ENCODE measurements at regions not wholly inside any gene's neighbourhood (a gene's known extent, or its start where the extent isn't known, plus 50 kb on each side); places are given as distances from the start of the nearest gene placed in this dataset.

GRCh38 chr10:14385596-14386593 is 55.2 kb upstream of the FRMD4A start:
- FAIRE-seq: no peak
- no peak overlapping the region for H3K27ac ChIP-seq (ENCODE audit: low read depth, low read length)

More at GRCh38 chr10:14385596-14386593, 55.2 kb upstream of the FRMD4A start:
- Histone ChIP-seq H2BK120ac (replicated peaks; ENCODE audit: low read depth, low read length) (no peak overlapping the region), H2BK12ac (ENCODE audit: low read depth, low read length) (no peak overlapping the region), H3K9me3 (ENCODE audit: insufficient read depth in 2 of 2, low read depth in 1 of 2, low read length in 1 of 2) (no peaks in the 10 kb centered on the region), H3K79me1 (ENCODE audit: low read depth, low read length) (no peaks in the 10 kb centered on the region), H3K14ac (ENCODE audit: insufficient read length) (no peak overlapping the region), H3K9ac (replicated peaks in 1 of 4; ENCODE audit: extremely low read depth in 1 of 4, low read depth in 3 of 4, low read length in 3 of 4) (no peak overlapping the region), H4K91ac (replicated peaks; ENCODE audit: insufficient read length, low read length) (no peak overlapping the region), H3K4me2 (ENCODE audit: insufficient read depth in 1 of 2, low read depth in 2 of 2, low read length in 2 of 2) (no peak overlapping the region), H4K8ac (ENCODE audit: extremely low read depth, insufficient read depth, low read length) (no peak overlapping the region), H3K4me1 (replicated peaks in 1 of 4; ENCODE audit: control insufficient read depth in 3 of 4, insufficient read depth in 4 of 4, low read length in 3 of 4) (no peaks in the 10 kb centered on the region), H3K18ac (ENCODE audit: extremely low read depth, low read length) (no peak overlapping the region), H3K79me2 (ENCODE audit: control insufficient read depth in 1 of 2, insufficient read depth in 2 of 2, low read length in 2 of 2) (no peaks in the 10 kb centered on the region), H2AFZ (ENCODE audit: low read length) (0 out of 2 replicates have a peak overlapping the region, but pooled peaks have one; percentile 58), H2BK5ac (ENCODE audit: low read depth, low read length) (no peak overlapping the region), H3K4ac (replicated peaks; ENCODE audit: insufficient read length, low read depth, low read length) (no peak overlapping the region), H3K23me2 (ENCODE audit: low read depth, low read length) (no peaks in the 10 kb centered on the region; the same call in 1 of the 2 replicates), H2AK5ac (ENCODE audit: low read depth, low read length) (no peak overlapping the region), H4K5ac (ENCODE audit: insufficient read length, low read depth, low read length) (no peak overlapping the region), H4K20me1 (replicated peaks in 1 of 2; ENCODE audit: control insufficient read depth in 1 of 2, insufficient read depth in 2 of 2, low read length in 2 of 2) (no peaks in the 10 kb centered on the region), H3K27me3 (replicated peaks in 1 of 4; ENCODE audit: control insufficient read depth in 3 of 4, extremely low read depth in 1 of 4, insufficient read depth in 3 of 4, low read length in 3 of 4) (no peaks in the 10 kb centered on the region), H2BK15ac (ENCODE audit: low read length) (no peak overlapping the region), H2BK20ac (ENCODE audit: low read length) (no peak overlapping the region), H3K36me3 (ENCODE audit: control insufficient read depth in 2 of 4, insufficient read depth in 4 of 4, low read length in 3 of 4) (no peaks in the 10 kb centered on the region), H3K56ac (replicated peaks; ENCODE audit: insufficient read length, low read depth, low read length) (no peak overlapping the region), H3K23ac (ENCODE audit: insufficient read length) (no peak overlapping the region), H3K4me3 (ENCODE audit: extremely low read depth in 1 of 4, insufficient read depth in 2 of 4, low read depth in 3 of 4, low read length in 4 of 4) (no peak overlapping the region)
- 77% methylated on average over 13 of the region's 13 CpGs; no CpG with 5 or more reads in 1 of the 2 experiments for WGBS, 2 experiments (ENCODE audit: extremely low coverage in 1 of 2, insufficient coverage in 1 of 2, insufficient read length in 1 of 2, insufficient replicate concordance in 2 of 2, low coverage in 1 of 2, low lambda C conversion rate in 2 of 2, missing lambda C conversion rate in 1 of 2)
- CTCF ChIA-PET (ENCODE audit: partially characterized antibody): interaction anchor here (0.8 to 1.8 kb wide), 6 partner anchors 9 to 46 kb away, joined by 3 to 8 read pairs (median 3); no protein-coding TSS in a partner anchor
- POLR2A ChIA-PET (ENCODE audit: partially characterized antibody): no interaction called here
- peak in 1 of 2 experiments; percentile 13 for DNase-seq (ENCODE audit: low read depth in 1 of 2, low spot score in 2 of 2)
- no peak for TF ChIP-seq SIX5 (IDR thresholded peaks at IDR 0.05; ENCODE audit: low read depth, low read length)
- TF ChIP-seq SAP30 (IDR thresholded peaks at IDR 0.05; ENCODE audit: insufficient read depth, insufficient replicate concordance, low read length): no peak
- TF ChIP-seq SP2 (IDR thresholded peaks at IDR 0.05; ENCODE audit: low read length): no peak

All from H1 (cell line).